Neuronal stem cell (in vitro differentiated cells): ENCODE measurements at regions not wholly inside any gene's neighbourhood (a gene's known extent, or its start where the extent isn't known, plus 50 kb on each side); places are given as distances from the start of the nearest gene placed in this dataset.
A peak's percentile ranks its signal among the peaks of the same experiment; 100 is the strongest.

Experiments
- DNase-seq: peaks from one replicate; pipeline ENCODE4 v3.0.0-alpha.2; 2013; ENCODE audit warnings: low spot score
- H2AFZ ChIP-seq: one replicate; pipeline ENCODE4 v1.6.1; 2013; ENCODE audit warnings: mild to moderate bottlenecking, low read length, inconsistent platforms
- H2AK5ac ChIP-seq: 2 replicates; pipeline ENCODE4 v1.6.1; 2013; ENCODE audit warnings: low read depth, mild to moderate bottlenecking, inconsistent platforms, low read length, moderate library complexity, mixed read lengths
- H2BK120ac ChIP-seq: 2 replicates; pipeline ENCODE4 v1.6.1; 2013; ENCODE audit warnings: low read depth, mild to moderate bottlenecking, inconsistent platforms, low read length, moderate library complexity, mixed read lengths
- H2BK12ac ChIP-seq: one replicate; pipeline ENCODE4 v1.6.1; 2013; ENCODE audit warnings: low read length, inconsistent platforms
- H2BK15ac ChIP-seq: 2 replicates; pipeline ENCODE4 v1.6.1; 2013; ENCODE audit warnings: mild to moderate bottlenecking, low read length, inconsistent platforms, mixed read lengths
- H2BK5ac ChIP-seq: one replicate; pipeline ENCODE4 v1.6.1; 2013; ENCODE audit warnings: inconsistent platforms, mild to moderate bottlenecking, low read length, moderate library complexity
- H3K14ac ChIP-seq: one replicate; pipeline ENCODE4 v1.6.1; 2013; ENCODE audit warnings: low read length, inconsistent platforms
- H3K18ac ChIP-seq: 2 replicates; pipeline ENCODE4 v1.6.1; 2013; ENCODE audit warnings: low read length, inconsistent platforms
- H3K23ac ChIP-seq: 2 replicates; pipeline ENCODE4 v1.6.1; 2013; ENCODE audit warnings: low read depth, mild to moderate bottlenecking, mixed read lengths, low read length, inconsistent platforms; ENCODE audit not compliant: poor library complexity
- H3K27ac ChIP-seq: replicated peaks from 3 replicates; pipeline ENCODE4 v1.5.1; 2013; ENCODE audit warnings: low read length, inconsistent platforms
- H3K27me3 ChIP-seq, 3 experiments: 2 replicates each; pipeline ENCODE4 v1.6.1; 2013; ENCODE audit warnings: low read length in 3 of 3, mild to moderate bottlenecking in 2 of 3, inconsistent platforms in 1 of 3, low read depth in 1 of 3, mixed read lengths in 1 of 3, moderate library complexity in 1 of 3; ENCODE audit not compliant: control insufficient read depth in 3 of 3, insufficient read depth in 3 of 3
- H3K36me3 ChIP-seq, 2 donors: replicated peaks in 1 of 2; 2 replicates each; pipeline ENCODE4 v1.6.1; 2013; ENCODE audit warnings: low read length in 2 of 2; ENCODE audit not compliant: control insufficient read depth in 2 of 2, insufficient read depth in 2 of 2
- H3K4ac ChIP-seq: 2 replicates; pipeline ENCODE4 v1.6.1; 2013; ENCODE audit warnings: inconsistent platforms, mild to moderate bottlenecking, low read length, moderate library complexity
- H3K4me1 ChIP-seq, 2 donors: 1 replicate in 1 of 2; 2 replicates in 1 of 2; pipeline ENCODE4 v1.6.1; 2013; ENCODE audit warnings: low read length in 2 of 2, low read depth in 1 of 2; ENCODE audit not compliant: control insufficient read depth in 2 of 2, insufficient read depth in 1 of 2
- H3K4me2 ChIP-seq: one replicate; pipeline ENCODE4 v1.6.1; 2013; ENCODE audit warnings: mild to moderate bottlenecking, low read length, inconsistent platforms; ENCODE audit not compliant: insufficient read depth, poor library complexity, severe bottlenecking
- H3K4me3 ChIP-seq, 2 donors: 2 replicates each; pipeline ENCODE4 v1.5.1; 2013; ENCODE audit warnings: low read length in 2 of 2, mild to moderate bottlenecking in 2 of 2, inconsistent platforms in 1 of 2, moderate library complexity in 1 of 2
- H3K79me1 ChIP-seq: one replicate; pipeline ENCODE4 v1.6.1; 2013; ENCODE audit warnings: low read depth, mild to moderate bottlenecking, inconsistent platforms, low read length, moderate library complexity
- H3K9ac ChIP-seq: one replicate; pipeline ENCODE4 v1.6.1; 2013; ENCODE audit warnings: mild to moderate bottlenecking, low read depth, low read length, inconsistent platforms; ENCODE audit not compliant: poor library complexity
- H3K9me3 ChIP-seq, 2 donors: replicated peaks in 1 of 2; 2 replicates each; pipeline versions ENCODE3 to v1.6.1; 2013; ENCODE audit warnings: low read length in 2 of 2, mild to moderate bottlenecking in 2 of 2, inconsistent platforms in 1 of 2, low read depth in 1 of 2, mixed read lengths in 1 of 2, moderate library complexity in 1 of 2; ENCODE audit not compliant: control insufficient read depth in 2 of 2, insufficient read depth in 1 of 2
- H4K8ac ChIP-seq: one replicate; pipeline ENCODE4 v1.6.1; 2013; ENCODE audit warnings: low read depth, mild to moderate bottlenecking, inconsistent platforms, low read length, moderate library complexity
- H4K91ac ChIP-seq: one replicate; pipeline ENCODE4 v1.6.1; 2013; ENCODE audit warnings: low read length, low read depth, mild to moderate bottlenecking, inconsistent platforms; ENCODE audit not compliant: poor library complexity
- WGBS, 2 donors: extraction: QIAGEN DNeasy Blood & Tissue Kit; methylation state at CpG; one replicate each; pipeline ENCODE4 v1.1.7; 2013; ENCODE audit warnings: missing lambda C conversion rate in 2 of 2, mixed read lengths in 1 of 2; ENCODE audit not compliant: insufficient read length in 2 of 2, insufficient replicate concordance in 1 of 2; ENCODE audit errors: extremely low coverage in 2 of 2; 5-methylcytosine and 5-hydroxymethylcytosine counted together

GRCh38 chr12:131356485-131357184 is 354.3 kb upstream of the SFSWAP start:
- Histone ChIP-seq H3K23ac (no peak overlapping the region), H3K4me1 (peaks cover 0 to 27% of the 10 kb centered on the region in 2 donors), H4K91ac (no peak overlapping the region), H2BK5ac (no peak overlapping the region), H2AK5ac (no peak overlapping the region), H2BK15ac (no peak overlapping the region), H4K8ac (no peak overlapping the region), H3K9ac (no peak overlapping the region), H3K18ac (no peak overlapping the region), H3K4me3 (no peak overlapping the region), H3K4me2 (no peak overlapping the region), H3K4ac (no peak overlapping the region), H2AFZ (peak overlapping the region; percentile 62), H3K79me1 (no peaks in the 10 kb centered on the region), H3K36me3 (no peaks in the 10 kb centered on the region), H3K9me3 (peaks cover 0 to 3% of the 10 kb centered on the region in 2 donors), H3K27me3 (no peaks in the 10 kb centered on the region), H2BK12ac (no peak overlapping the region), H3K27ac (no peak overlapping the region), H3K14ac (no peak overlapping the region), H2BK120ac (no peak overlapping the region)
- DNase-seq: no peak
- no CpG with 5 or more reads among the region's 18 CpGs for WGBS, 2 donors

- H3K14ac ChIP-seq: no peak overlapping the region
- H2BK12ac ChIP-seq: no peak overlapping the region
- H3K79me1 ChIP-seq: no peaks in the 10 kb centered on the region
- no peak overlapping the region for H3K4me2 ChIP-seq
- H3K23ac ChIP-seq: no peak overlapping the region
- no CpG with 5 or more reads among the region's 9 CpGs for WGBS, 2 donors
- no peak overlapping the region for H2AK5ac ChIP-seq
- no peak overlapping the region for H2BK120ac ChIP-seq
- H3K27ac ChIP-seq: no peak overlapping the region
- H2BK5ac ChIP-seq: no peak overlapping the region
- peaks cover 0 to 3% of the 10 kb centered on the region in 2 donors for H3K9me3 ChIP-seq
- no peak for DNase-seq
- no peak overlapping the region for H3K9ac ChIP-seq
- H4K8ac ChIP-seq: no peak overlapping the region
- no peak overlapping the region for H2BK15ac ChIP-seq
- no peak overlapping the region for H3K4ac ChIP-seq
- peak overlapping the region; percentile 62 for H2AFZ ChIP-seq
- no peak overlapping the region for H4K91ac ChIP-seq
- no peak overlapping the region for H3K4me3 ChIP-seq
- H3K18ac ChIP-seq: no peak overlapping the region
- peaks cover 0 to 32% of the 10 kb centered on the region in 2 donors for H3K4me1 ChIP-seq
- H3K27me3 ChIP-seq: no peaks in the 10 kb centered on the region
- H3K36me3 ChIP-seq: no peaks in the 10 kb centered on the region
Observed at GRCh38 chr12:131357185-131357747, 353.6 kb upstream of the SFSWAP start.

DNA sequence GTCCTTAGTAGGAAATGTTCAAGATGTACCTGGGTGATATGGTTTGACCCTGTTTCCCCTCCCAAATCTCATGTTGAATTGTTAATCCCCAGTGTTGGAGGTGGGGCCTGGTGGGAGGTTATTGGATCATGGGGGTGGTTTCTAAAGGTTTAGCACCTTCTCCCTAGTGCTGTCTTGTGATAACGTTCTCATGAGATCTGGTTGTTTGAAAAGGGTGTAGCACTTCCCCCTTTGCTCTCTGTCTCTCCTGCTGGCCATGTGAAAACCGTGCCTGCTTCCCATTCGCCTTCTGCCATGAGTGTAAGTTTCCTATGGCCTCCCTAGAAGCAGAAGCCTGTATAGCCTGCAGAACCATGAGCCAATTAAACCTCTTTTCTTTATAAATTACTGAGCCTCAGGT is 353.0 kb upstream of the SFSWAP start:
- Histone ChIP-seq H3K4me1 (peaks cover 0 to 34% of the 10 kb centered on the region in 2 donors), H3K4ac (no peak overlapping the region), H3K27me3 (no peaks in the 10 kb centered on the region), H3K18ac (no peak overlapping the region), H3K4me3 (no peak overlapping the region), H3K79me1 (no peaks in the 10 kb centered on the region), H3K27ac (no peak overlapping the region), H3K36me3 (no peaks in the 10 kb centered on the region), H2BK15ac (no peak overlapping the region), H4K91ac (no peak overlapping the region), H2BK120ac (no peak overlapping the region), H3K9me3 (peaks cover 0 to 6% of the 10 kb centered on the region in 2 donors), H2AFZ (no peak overlapping the region), H3K23ac (no peak overlapping the region), H4K8ac (no peak overlapping the region), H2BK12ac (no peak overlapping the region), H3K4me2 (no peak overlapping the region), H3K9ac (no peak overlapping the region), H3K14ac (no peak overlapping the region), H2AK5ac (no peak overlapping the region), H2BK5ac (no peak overlapping the region)
- WGBS, 2 donors: no CpG with 5 or more reads among the region's 3 CpGs
- DNase-seq: no peak

- Histone ChIP-seq H3K4ac (no peak overlapping the region), H3K27ac (no peak overlapping the region), H2BK5ac (no peak overlapping the region), H2BK120ac (no peak overlapping the region), H3K79me1 (no peaks in the 10 kb centered on the region), H2AFZ (no peak overlapping the region), H4K91ac (no peak overlapping the region), H3K4me2 (no peak overlapping the region), H2BK12ac (no peak overlapping the region), H3K14ac (no peak overlapping the region), H3K4me1 (peaks cover 3 to 26% of the 10 kb centered on the region in 2 donors), H3K36me3 (no peaks in the 10 kb centered on the region), H4K8ac (no peak overlapping the region), H3K9ac (no peak overlapping the region), H3K18ac (no peak overlapping the region), H3K27me3 (peaks cover 0 to 4% (median 0%) of the 10 kb centered on the region in 3 experiments), H2BK15ac (no peak overlapping the region), H3K9me3 (peaks cover 0 to 14% of the 10 kb centered on the region in 2 donors), H3K23ac (no peak overlapping the region), H3K4me3 (no peak overlapping the region), H2AK5ac (no peak overlapping the region)
- DNase-seq: no peak
- no CpG with 5 or more reads among the region's 12 CpGs for WGBS, 2 donors
Observed at GRCh38 chr12:131362291-131363211, 348.3 kb upstream of the SFSWAP start.
